ENCODE measurements at regions not wholly inside any gene's neighbourhood (a gene's known extent, or its start where the extent isn't known, plus 50 kb on each side); places are given as distances from the start of the nearest gene placed in this dataset.

DNA sequence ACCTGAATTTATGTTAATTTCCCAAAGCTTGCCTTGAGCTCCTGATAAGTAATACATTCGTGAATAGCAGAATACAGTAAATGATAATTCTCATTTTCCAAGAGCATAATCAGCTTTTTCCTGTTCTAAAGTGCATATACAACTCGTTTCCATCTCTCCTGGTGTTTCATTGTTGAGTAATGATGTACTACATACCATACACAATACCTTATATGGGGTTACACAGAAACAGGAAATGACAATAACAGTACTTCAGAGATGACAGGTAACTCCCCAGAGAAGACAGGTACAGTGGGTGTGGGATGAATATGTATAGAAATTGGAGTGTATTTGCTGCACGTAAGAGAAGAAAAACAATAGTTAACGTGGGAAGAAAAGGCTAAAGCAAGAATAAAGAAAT lies 287.1 kb downstream of the TENT4A start:
- no peak for DNase-seq (ENCODE audit: insufficient read length, low spot score)
- FAIRE-seq = peak; percentile 31

DNA sequence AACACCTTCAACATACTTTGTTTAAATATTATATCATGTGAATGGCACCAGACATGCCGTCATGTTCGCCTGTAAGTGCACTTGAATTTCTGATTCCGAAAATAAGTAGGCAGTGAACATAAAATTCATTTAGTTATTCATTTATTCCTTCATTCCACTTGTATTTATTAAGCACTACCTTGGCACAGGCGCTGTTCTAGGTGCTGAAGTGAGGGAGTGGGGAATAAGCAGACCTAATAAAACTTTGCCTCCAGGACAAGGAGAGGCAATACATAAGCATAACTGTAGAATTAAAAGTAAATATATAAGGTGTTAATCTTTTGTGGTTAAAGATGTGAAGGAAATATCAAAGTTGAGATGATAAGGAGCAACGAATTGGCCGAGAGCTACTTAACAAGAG lies 297.4 kb downstream of the TENT4A start:
- FAIRE-seq = no peak
- DNase-seq (ENCODE audit: insufficient read length, low spot score) = no peak

DNA sequence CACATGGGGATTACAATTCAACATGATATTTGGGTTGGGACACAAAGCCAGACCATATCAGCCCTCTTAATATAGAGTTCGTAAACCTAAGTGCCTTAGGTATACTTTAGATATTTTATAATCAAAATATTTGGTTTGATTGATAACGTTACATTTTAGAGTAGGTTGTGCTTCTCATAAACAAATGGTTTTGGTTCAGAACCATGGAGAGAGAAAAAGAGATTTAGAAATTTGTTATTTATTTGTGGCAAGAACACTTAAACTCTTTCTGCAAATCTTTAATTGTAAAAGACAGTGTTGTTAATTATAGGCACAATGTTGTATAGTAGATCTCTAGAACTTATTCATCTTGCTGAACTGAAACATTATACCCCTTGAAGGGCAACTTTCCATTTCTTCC lies 298.8 kb downstream of the TENT4A start:
- FAIRE-seq = no peak

DNA sequence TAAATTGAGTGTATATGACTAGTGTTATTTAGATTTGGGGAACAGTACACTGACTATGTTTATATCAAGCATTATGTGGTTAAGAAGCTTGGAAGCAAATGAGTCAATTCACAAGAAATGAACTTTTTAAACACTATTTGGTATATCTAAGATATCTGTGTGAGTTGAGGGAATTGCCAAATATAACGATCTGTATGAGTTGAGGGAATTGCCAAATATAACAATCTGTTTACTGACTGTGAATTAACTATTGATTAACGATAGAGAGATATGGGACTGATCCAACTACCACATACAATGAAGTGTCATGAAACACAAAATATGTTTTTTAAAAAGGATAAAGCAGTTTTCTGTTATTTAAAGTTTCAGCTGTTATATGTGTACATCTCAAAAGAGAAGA lies 301.4 kb downstream of the TENT4A start:
- FAIRE-seq = no peak
- DNase-seq (ENCODE audit: insufficient read length, low spot score) = no peak

More for the DNA sequence above, 298.8 kb downstream of the TENT4A start:
- DNase-seq (ENCODE audit: insufficient read length, low spot score) = no peak

DNA sequence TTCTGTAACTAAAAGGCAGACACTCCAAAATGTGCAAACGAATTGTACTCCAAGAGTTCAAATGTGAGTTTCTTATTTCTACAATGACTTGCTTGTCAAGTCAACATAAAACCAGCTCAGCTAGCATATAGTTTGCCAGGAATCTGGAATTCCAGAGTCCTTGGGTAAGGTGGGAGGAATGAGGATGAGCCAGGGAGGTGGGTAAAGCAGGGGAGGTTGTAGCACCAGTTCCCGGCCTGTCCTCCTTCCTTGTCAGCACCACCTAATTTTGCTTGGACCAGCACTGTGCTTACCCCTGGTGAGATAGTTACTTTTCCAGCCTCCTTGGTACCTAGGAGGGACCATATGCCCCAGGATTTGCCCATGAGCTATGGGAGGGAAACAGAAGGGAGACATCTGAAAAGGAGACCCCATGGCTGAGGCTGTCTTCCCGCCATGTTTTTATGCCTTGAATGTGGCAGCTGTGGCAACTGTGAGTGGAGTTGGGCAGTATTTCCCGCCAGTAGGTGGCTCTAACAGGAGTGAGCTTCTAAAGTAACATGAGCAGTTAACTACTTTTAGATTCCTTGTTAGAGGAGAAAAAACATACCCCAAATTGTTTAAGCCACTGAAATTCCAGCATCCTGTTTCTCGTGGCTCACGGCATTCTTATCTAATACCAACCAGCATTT lies 302.5 kb downstream of the TENT4A start:
- DNase-seq (ENCODE audit: insufficient read length, low spot score) (no peak), FAIRE-seq (no peak)

DNA sequence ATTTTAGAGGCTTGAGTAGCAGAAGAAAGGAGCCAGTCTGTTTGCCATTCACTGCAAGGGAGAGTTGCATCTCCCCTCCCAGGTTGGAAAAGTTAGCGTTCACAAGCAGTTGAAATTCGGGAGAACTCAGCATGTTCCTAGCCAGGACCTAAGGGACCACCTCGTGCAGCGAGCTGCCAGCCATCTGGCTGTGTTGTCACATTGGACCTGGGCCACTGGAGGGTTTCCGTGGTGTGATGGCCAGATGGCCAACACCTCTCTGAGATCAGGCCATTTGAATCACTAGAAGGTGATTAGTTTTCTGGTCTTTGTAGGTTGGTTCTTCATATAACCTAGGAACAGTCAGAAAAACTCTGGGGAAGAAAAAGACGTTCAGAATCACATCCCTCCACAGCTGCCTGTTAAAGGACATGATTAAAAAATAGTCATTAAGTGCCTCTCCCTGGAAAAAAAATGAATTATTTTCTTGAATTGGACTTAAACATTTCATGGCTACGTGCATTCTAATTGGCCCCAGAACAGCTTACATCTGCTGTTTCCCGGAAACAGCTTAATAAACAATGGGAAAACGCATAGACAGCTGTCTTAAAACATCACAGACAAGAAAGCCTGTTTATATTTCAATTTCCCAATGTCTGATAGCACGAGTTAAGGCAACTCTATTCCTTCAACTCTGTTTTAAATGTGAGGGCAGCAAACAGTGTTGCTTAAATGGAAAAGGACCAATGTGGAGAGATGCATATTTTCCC lies 303.9 kb downstream of the TENT4A start:
- no peak for FAIRE-seq
- DNase-seq (ENCODE audit: insufficient read length, low spot score) = no peak

DNA sequence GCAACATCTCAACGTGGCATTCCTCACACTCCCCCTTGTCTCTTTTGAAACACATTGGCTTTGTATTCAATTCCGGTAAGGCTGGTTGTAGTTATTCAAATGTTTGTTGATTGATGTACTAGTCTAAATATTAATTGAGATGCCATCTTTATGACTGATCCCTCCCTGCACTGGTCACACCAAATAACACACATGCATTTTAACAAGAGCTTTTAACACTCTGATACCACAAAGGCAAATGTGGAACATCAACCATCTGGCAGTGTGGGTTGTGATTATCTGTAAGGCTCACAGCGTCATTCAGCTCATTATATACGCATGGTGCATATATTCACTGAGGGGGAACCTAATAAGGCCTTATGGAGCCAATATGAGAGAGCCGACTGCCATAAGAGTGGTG lies 305.0 kb downstream of the TENT4A start:
- FAIRE-seq (no peak), DNase-seq (ENCODE audit: insufficient read length, low spot score) (no peak)

DNA sequence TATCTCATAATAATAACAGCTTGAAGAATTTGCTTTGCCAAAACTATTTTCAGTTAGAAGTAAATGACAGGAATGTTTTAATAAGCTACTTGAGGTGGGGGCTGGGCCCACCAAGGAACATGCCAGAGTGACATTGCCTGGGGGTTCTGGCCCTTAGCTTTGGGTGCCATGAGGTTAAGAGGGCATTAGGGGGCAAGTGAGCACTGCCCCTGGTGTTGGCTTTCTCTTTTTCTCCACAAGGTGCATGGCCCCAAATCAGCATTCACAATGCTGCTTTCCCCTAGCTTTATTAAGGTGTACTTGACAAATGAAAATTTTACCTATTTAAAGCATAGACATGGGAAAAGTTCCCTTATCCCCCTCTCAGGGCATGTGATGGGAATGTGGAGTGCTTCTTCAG lies 305.4 kb downstream of the TENT4A start:
- FAIRE-seq = no peak

DNA sequence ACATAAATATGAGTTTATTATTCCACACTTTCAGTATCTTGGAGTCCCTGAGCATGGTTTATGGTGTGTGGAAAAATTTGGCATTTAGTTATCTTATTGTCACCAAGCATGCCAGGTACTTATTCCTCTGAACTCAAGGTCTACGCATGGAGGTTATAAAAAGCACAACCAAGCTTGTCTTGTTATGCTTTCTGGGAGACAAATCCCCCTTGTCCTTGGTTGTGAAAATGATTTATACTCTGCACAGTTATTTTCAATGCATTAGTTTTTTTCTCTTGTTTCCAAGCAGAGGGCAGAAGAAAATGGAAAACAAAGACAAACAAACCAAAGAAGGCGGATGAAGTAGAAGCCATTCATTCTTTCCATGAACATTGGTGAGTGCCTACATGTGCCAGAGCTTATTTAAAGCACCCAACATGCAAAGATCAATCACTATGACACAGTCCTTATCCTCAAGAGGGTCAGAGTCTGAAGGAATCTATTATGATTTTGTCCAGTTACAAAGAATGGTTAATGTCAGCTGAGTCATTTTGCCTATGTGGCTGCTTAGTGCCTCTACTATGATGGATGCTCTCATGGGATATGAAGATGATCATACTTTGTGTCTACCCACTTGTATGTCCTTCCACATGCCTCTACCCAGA lies 323.1 kb downstream of the TENT4A start:
- no peak for FAIRE-seq
- DNase-seq (ENCODE audit: insufficient read length, low spot score) = no peak

More for the DNA sequence above, 305.4 kb downstream of the TENT4A start:
- DNase-seq (ENCODE audit: insufficient read length, low spot score) = no peak

DNA sequence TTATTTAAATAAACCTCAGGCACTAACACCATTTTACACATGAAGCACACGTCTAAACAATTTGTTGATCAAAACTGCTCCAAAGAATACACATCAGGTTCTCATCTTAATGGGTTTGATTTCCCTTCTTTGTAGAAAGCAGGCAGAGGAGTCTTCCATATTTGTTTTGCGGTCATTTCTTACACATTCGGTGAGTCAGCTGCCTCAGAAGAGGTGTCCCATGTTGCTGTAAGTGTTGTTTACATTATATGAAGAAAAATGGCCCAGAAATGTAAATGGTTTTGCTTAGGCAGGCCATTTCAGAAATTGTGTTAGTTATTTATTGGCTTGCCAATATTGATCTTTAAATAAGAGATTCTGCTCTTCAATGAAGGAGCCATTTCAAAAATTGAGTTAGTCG lies 325.8 kb downstream of the TENT4A start:
- DNase-seq (ENCODE audit: insufficient read length, low spot score) (no peak), FAIRE-seq (no peak)

DNA sequence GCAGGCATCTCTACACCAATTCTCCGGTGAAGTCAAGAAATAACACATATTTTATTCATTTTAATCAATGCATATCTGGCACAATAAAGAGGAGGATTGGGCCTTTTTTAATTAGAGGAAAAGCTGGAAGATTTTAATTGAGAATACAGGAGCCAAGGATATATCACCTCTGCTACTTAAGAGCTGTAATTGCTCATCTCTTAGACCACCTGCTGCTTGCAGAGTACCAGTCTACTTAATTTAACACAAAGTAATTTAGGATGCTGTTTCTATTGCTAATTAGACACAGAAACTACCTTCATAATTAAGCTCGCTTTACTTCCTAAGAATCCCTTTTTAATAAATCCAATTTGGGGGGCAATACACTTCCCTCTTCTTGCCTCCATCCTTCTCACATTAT lies 326.9 kb downstream of the TENT4A start:
- DNase-seq (ENCODE audit: insufficient read length, low spot score) = no peak
- FAIRE-seq = no peak

DNA sequence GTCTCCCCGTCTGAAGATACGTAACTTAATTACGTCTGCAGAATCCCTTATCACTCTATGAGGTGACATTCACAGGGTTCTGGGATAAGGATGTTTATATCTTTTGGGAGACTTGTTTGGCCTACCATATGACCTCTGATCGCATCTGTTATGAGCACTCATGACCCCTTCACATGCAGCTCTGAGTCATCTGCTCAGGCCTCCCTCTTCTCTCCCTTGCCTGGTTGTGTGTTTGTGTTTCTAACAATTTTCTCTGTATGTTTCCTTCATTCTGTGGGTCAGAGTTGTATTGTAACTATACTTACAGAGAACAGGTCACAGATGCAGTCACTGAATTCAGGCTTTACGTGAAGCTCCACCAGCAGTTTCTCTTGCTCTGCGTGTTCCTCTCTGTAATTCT lies 330.6 kb downstream of the TENT4A start:
- FAIRE-seq (no peak), DNase-seq (ENCODE audit: insufficient read length, low spot score) (no peak)

DNA sequence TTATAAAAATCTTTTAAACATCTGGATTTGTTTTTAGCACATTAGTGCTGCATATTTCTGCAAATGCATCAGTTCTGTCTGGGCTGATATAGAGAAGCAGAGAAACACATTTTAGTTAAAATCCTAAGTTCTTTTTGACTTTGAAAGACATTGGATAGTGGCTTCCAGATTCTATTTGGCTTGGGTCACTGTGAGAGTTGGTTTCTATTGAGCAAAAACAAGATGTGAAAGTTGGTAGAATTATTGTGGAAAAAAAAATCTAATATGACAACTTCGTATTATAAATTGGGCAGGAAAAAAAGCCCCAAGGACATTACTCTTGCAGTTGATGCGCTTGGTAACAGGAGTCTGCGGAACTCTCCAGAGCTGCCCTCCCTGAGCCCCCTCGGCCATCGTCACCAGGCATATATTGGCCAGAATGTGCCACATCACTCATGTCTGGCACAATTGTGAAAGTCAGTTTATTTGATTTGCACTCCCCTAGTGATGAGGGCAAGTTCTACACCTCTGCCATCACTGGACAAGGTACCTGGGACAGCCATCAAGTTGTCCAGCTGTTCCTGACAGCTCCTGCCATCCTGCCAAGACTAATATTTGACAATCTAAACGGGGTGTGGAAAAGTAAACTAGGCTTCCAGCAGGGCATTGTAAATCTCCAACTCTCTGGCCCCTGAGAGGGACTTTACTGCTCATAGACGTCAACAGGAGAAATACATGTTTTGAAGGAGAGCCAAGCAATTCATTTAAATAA lies 334.5 kb downstream of the TENT4A start:
- no peak for DNase-seq (ENCODE audit: insufficient read length, low spot score)
- FAIRE-seq = no peak

DNA sequence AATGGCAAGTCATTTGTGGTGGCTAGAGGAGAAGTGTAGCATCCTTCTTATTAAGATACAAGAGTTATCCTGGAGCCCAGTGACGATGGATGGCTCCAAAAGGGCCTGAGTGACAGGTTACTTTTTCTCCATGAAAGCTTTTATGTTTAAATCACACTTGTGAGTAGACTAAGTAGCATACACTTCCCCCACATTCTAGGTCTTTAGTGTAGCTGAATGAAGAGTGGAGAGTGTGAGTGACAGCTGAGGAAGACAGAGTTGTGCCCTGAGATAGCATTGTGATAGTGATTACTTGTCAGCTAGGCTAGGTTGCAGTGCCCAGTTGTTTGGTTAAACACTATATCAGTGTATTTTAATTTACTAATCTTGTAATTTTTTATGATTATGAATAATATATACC lies 337.8 kb downstream of the TENT4A start:
- FAIRE-seq = no peak
- no peak for DNase-seq (ENCODE audit: insufficient read length, low spot score)

DNA sequence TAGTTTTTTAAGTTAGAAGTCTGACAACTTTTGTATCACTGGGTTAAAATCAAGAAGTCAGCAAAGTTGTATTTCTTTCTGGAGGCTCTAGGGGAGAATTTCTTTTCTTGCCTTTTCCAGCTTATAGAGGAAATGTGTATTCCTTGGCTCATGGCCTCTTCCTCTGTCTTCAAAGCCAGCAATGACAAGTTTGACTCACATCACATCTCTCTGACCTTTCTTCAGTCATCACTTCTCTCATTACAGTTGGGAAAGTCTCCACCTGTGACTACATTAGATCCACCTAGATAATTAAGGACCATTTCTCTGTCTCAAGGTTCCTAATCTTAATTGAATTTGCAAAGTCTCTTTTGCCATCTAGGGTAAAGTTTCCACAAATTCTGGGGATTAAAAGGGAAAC lies 339.9 kb downstream of the TENT4A start:
- FAIRE-seq = no peak

DNA sequence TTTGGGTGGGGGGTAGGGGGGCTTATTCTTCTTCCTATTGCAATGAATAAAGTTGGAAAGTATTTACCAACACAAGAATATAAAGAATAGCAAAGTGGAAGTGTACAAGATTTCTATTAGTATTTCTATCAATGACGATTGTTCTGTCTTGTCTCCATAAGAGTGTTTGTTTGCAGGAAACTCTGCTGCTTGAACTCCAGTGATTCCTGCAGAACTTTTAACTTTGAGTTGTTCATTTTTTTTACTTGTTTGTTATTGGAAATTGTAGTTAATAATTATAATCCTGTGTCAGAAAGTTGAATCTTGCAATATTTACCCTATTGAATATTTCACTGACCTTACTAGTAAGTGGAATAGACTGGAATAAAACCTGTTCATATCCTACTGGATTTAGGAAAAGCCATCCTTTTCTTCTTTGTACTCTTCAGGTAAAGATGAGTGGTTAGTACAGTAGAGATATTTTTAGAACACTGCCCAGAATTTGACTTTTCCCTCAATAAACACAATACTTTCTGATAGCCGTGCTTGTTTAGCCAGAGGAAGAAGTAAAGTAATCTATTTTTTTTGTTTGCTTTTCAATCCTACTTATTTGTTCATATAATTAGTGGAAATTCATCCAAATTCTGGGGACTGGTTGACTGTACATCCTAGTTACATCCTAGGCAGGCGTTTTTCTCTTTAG lies 340.4 kb downstream of the TENT4A start:
- DNase-seq (ENCODE audit: insufficient read length, low spot score) (no peak), FAIRE-seq (no peak)

More for the DNA sequence above, 339.9 kb downstream of the TENT4A start:
- no peak for DNase-seq (ENCODE audit: insufficient read length, low spot score)

DNA sequence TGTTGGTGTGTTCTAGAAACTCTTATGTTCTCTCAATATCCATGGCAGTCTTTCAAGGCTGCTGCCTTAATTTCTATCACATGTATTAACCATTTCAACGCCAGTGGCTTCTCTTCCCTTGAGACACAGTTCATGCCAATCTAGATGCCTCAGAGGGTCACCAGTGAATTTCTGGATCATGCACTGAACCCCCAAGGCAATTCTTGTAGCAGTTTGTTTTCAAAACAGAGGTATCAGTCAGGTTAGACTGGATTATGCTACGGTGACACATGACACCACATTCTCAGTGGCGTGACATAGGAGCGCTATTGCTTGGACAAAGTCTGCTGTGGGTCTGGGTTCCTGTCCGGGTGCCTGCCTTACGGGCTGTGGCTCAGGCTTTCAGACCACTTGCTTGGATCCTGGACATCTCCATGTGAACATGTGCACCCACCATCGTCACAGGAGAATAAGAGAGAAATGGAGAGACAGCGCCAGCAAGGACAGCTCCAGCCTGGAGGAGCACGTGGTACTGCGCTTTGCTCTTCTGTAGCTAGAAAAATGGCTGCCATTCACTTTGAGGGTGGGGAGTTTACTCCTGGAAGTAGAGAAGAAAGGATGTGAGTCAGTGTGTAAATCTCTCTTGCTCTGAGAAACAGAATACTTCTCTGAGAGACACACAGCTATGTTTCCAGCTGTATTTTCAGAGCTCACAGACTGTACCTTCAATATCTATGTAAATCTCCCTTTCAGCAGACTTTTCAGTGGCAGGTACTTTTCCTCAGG lies 329.3 kb upstream of the ADCY2 start:
- peak; percentile 58 for FAIRE-seq
- DNase-seq (ENCODE audit: insufficient read length, low spot score) = no peak

DNA sequence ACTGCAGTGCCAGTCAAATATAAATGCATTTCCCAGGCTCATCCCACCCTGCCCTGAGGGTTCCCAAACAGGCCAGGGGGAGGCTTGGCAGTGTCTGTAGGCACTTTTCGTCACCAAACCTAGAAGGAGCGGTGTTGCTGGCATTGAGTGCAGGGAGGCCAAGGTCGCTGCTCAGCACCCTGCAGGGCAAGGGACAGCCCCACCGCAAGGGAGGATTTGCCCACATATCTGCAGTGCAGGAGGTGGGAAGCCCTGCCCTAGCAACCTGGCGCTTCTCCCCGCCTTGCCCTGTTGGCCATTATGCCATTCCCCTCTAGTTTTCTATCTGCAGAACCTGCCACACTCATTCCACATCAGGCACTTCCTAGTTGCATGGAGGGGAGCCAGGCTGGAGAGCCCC lies 327.8 kb upstream of the ADCY2 start:
- FAIRE-seq (no peak), DNase-seq (ENCODE audit: insufficient read length, low spot score) (no peak)

DNA sequence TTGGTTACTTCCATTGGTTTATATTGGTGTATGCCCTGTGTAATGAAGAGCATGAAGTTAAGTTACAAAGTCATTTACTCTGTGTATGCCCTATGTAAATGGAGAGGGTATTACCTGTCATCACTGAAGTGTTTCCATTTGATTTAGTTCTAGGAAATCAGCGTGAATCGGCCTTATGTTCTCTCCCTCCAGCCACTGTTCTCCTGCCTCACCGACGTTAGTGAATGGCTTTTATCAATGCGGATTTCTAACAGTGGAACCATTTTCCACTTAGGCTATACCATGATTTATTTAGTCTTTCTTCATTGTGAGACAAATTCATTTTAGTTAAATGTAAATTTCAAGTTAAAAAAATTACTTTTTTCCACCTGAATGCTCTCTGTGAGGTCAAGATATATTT lies 327.0 kb upstream of the ADCY2 start:
- no peak for DNase-seq (ENCODE audit: insufficient read length, low spot score)

DNA sequence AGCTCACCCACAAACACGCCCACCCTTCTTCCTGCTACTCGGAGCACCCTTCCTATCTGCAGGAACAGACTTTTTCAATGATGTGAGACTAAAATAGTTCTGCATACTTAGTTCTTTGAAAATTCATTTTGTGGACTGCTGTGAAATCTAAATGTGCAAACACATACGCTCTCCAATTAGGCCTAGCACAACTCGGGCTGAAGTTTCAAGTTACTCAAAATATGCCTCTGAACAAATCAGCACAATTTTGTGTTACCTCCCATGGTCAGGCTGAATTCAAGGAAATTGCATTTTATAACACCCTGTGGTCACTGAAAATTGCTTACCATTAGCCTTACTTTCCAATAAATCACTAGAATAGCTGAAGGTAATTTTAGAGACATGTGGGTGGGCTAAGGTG lies 323.8 kb upstream of the ADCY2 start:
- no peak for FAIRE-seq
- DNase-seq (ENCODE audit: insufficient read length, low spot score) = no peak

More for the DNA sequence above, 327.0 kb upstream of the ADCY2 start:
- no peak for FAIRE-seq

All from HTR-8/SVneo (cell line).